ENCODE measurements at regions not wholly inside any gene's neighbourhood (a gene's known extent, or its start where the extent isn't known, plus 50 kb on each side); places are given as distances from the start of the nearest gene placed in this dataset.
"Not testable (repeated sequence)": the region's sequence is repeated elsewhere in the genome, so short reads cannot be mapped to it uniquely, and the experiment has no call there.

GRCh38 chr1:195851016-195851601 is 757.1 kb downstream of the KCNT2 start:
- TF ChIP-seq, protein P1, sequence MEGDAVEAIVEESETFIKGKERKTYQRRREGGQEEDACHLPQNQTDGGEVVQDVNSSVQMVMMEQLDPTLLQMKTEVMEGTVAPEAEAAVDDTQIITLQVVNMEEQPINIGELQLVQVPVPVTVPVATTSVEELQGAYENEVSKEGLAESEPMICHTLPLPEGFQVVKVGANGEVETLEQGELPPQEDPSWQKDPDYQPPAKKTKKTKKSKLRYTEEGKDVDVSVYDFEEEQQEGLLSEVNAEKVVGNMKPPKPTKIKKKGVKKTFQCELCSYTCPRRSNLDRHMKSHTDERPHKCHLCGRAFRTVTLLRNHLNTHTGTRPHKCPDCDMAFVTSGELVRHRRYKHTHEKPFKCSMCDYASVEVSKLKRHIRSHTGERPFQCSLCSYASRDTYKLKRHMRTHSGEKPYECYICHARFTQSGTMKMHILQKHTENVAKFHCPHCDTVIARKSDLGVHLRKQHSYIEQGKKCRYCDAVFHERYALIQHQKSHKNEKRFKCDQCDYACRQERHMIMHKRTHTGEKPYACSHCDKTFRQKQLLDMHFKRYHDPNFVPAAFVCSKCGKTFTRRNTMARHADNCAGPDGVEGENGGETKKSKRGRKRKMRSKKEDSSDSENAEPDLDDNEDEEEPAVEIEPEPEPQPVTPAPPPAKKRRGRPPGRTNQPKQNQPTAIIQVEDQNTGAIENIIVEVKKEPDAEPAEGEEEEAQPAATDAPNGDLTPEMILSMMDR (IDR thresholded peaks at IDR 0.05 in 4 of 5, conservative IDR thresholded peaks at IDR 0.05 in 1 of 5), result no peak
- Histone ChIP-seq H3K4me3 (no peak overlapping the region), H3K27ac (no peak overlapping the region), H3K36me3 (no peaks in the 10 kb centered on the region), H3K4me1 (no peaks in the 10 kb centered on the region), H3K9me3 (no peaks in the 10 kb centered on the region), H3K27me3 (no peaks in the 10 kb centered on the region)
- no peak for ATAC-seq
- DNase-seq, result no peak
- intact Hi-C loops (cut with DNase I; ENCODE audit: low total_unique reads), result no loop called here
- in situ Hi-C loops (cut with MboI; ENCODE audit: low sequenced_read_pairs in 4 of 4), result no loop called here

GRCh38 chr1:195849180-195849579 is 759.1 kb downstream of the KCNT2 start:
- Histone ChIP-seq H3K36me3 (no peaks in the 10 kb centered on the region), H3K4me3 (no peak overlapping the region), H3K27me3 (no peaks in the 10 kb centered on the region), H3K27ac (no peak overlapping the region), H3K4me1 (no peaks in the 10 kb centered on the region), H3K9me3 (no peaks in the 10 kb centered on the region)
- TF ChIP-seq POLR2A (IDR thresholded peaks at IDR 0.05), result no peak
- TF ChIP-seq, protein P1 (IDR thresholded peaks at IDR 0.05 in 4 of 5, conservative IDR thresholded peaks at IDR 0.05 in 1 of 5), result no peak
- ATAC-seq, result no peak
- in situ Hi-C loops (cut with MboI; ENCODE audit: low sequenced_read_pairs in 4 of 4), result no loop called here
- DNase-seq, result no peak
- intact Hi-C loops (cut with DNase I; ENCODE audit: low total_unique reads), result no loop called here

GRCh38 chr1:195847957-195848875 is 760.0 kb downstream of the KCNT2 start:
- in situ Hi-C loops (cut with MboI; ENCODE audit: low sequenced_read_pairs in 4 of 4); H3K36me3 ChIP-seq; H3K27me3 ChIP-seq; ATAC-seq; H3K4me1 ChIP-seq; H3K27ac ChIP-seq; intact Hi-C loops (cut with DNase I; ENCODE audit: low total_unique reads); H3K9me3 ChIP-seq; H3K4me3 ChIP-seq; DNase-seq: not testable (repeated sequence)

- DNase-seq, result no peak
- Histone ChIP-seq H3K27me3 (no peaks in the 10 kb centered on the region), H3K27ac (no peak overlapping the region), H3K36me3 (no peaks in the 10 kb centered on the region), H3K4me3 (no peak overlapping the region), H3K4me1 (no peaks in the 10 kb centered on the region), H3K9me3 (no peaks in the 10 kb centered on the region)
- ATAC-seq, result no peak
- intact Hi-C loops (cut with DNase I; ENCODE audit: low total_unique reads) (no loop called here), in situ Hi-C loops (cut with MboI; ENCODE audit: low sequenced_read_pairs in 4 of 4) (no loop called here)
- no peak for TF ChIP-seq POLR2A (IDR thresholded peaks at IDR 0.05)
- TF ChIP-seq, protein P1 (IDR thresholded peaks at IDR 0.05 in 4 of 5, conservative IDR thresholded peaks at IDR 0.05 in 1 of 5), result no peak
These were observed 776.5 kb downstream of the KCNT2 start for GRCh38 chr1:195831789-195832188.

- H3K27me3 ChIP-seq, result no peaks in the 10 kb centered on the region
- in situ Hi-C loops (cut with MboI; ENCODE audit: low sequenced_read_pairs in 4 of 4), result no loop called here
- no peak overlapping the region for H3K27ac ChIP-seq
- no peaks in the 10 kb centered on the region for H3K36me3 ChIP-seq
- no peaks in the 10 kb centered on the region for H3K4me1 ChIP-seq
- DNase-seq, result no peak
- intact Hi-C loops (cut with DNase I; ENCODE audit: low total_unique reads), result no loop called here
- H3K9me3 ChIP-seq, result no peaks in the 10 kb centered on the region
- TF ChIP-seq POLR2A (IDR thresholded peaks at IDR 0.05), result no peak
- TF ChIP-seq, protein P1 (IDR thresholded peaks at IDR 0.05 in 4 of 5, conservative IDR thresholded peaks at IDR 0.05 in 1 of 5), result no peak
- ATAC-seq, result no peak
- H3K4me3 ChIP-seq, result no peak overlapping the region
These were observed 779.9 kb downstream of the KCNT2 start for GRCh38 chr1:195828325-195828724.
